Left ventricle myocardium superior (tissue), 1 donor: ENCODE measurements at regions not wholly inside any gene's neighbourhood (a gene's known extent, or its start where the extent isn't known, plus 50 kb on each side); places are given as distances from the start of the nearest gene placed in this dataset.

ENCODE experiments used
- ATAC-seq: fragments of 200-7000 bp; cut with Tn5 transposase; one replicate; pipeline ENCODE4 v1.9.1; 2020; ENCODE audit warnings: mild to moderate bottlenecking, moderate library complexity
- DNase-seq: peaks from one replicate; pipeline ENCODE4 v3.0.0-alpha.2; 2020
- intact Hi-C: fragments of 100-400 bp; cut with micrococcal nuclease; formaldehyde crosslinking; loops from one replicate; pipeline ENCODE4 v1.11.0; 2022
- donor health status: DM: no; HTN: yes; CAD: no; lungs with severe emphysema.

DNA sequence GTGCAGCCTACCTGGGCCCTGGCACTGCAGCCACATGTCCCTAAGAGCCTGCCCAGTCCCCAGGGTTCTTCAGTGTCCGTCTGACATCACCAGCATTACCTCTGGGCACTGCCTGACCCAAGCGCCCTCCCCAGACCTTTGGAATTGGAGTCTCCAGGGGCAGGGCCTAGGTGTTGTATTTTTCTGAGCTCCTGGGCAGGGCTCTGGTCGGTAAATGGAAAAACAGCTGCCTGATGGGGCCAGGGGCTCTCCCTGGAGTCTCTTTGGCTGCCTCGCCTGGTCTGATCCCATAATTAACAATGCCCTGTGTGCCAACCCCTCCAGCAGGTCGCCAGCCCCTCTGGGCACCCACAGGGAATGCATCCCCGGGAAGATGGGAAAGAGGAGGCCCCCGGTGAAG, 710.2 kb downstream of the BRD1 start:
- ATAC-seq, result no peak
- intact Hi-C loops, result no loop called here
- DNase-seq, result no peak

DNA sequence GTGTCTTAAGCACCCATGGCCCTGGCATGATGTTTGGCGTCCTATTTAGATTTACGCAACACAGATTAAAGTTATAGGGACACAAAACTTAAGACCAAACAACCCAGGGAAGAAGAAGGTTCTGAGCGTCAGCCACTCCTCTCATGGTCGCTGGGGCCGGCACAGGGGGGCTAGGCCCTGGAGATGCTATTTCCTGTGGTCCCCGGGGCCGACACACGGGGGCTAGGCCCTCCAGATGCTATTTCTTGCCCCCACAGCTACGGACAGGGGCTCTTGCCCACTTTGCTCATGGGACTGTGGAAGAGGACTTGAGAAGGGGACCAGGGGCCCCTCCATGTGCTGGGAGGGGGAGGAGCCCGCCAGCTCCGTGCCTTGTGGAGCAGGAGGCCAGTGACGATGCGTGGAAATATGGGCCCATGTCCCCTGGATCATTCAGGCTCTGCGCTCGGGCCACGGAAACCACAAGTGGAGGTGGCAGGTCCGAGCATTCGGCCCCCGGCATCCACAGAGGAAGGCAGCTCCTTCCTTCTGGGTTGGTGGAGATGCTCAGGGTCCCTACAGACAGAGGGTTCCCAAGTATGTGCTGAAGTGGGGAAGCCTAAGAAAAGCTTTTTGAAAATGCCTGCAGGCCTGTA, 711.1 kb downstream of the BRD1 start:
- intact Hi-C loops, result no loop called here
- ATAC-seq, result no peak
- DNase-seq, result no peak

DNA sequence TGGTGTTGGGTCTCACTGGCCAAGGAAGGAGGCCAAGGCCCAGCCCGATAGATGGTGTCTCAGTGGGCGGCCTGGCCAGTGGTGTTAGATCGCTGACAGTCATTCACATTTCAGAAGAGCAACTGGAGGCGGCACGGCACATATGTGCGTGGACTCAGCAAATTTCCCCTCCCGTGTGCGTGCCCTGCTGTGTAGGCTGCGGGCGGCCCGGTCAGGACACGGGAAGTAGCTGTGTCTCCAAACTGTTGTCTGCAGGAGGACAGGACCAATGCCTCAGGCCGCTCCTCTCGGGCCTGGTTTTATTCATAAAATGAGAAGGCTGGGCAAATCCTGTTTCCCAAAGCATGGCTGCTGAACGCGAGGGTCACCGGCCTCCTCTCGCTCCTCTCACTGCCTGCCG, 711.7 kb downstream of the BRD1 start:
- DNase-seq, result no peak
- intact Hi-C loops, result no loop called here
- ATAC-seq, result no peak

DNA sequence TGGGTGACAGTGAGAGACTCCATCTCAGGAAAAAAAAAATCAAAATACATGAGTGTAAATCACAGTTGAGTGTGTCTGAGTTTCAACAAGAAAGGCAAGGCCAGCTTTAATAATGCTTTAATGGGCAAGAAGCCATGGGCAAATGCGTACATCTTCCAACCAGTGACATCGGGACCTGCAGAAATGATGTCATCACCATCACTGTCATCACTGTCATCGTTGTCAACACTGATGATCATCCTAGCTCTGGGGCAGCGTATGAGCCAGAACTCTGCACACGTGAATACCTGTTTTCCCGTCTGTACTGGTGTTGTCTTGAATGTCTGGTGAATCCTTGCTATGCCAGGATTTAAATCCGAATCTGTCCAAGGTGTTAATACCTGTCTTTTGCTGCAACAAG, 712.5 kb downstream of the BRD1 start:
- DNase-seq (no peak), ATAC-seq (no peak)
- intact Hi-C loops, result no loop called here

DNA sequence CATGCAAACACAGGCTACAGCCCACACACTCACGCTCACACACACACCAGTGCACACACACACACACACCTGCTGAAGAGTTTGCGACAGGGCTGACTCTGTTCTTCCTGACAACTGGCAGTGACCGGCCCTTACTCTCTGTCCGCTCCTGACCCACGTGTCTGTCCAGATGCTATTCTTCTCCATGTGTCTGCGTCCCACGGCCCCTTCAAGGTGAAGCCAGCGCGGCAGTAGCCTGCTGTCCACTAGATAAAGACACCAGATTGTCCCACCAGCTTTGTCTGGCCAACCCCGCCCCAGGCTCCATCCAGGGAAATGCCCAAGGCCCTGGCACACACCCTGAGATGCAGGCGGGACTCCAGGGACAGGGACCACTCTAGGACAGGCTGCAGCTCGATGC, 713.9 kb downstream of the BRD1 start:
- ATAC-seq (no peak), DNase-seq (no peak)
- intact Hi-C loops, result no loop called here

DNA sequence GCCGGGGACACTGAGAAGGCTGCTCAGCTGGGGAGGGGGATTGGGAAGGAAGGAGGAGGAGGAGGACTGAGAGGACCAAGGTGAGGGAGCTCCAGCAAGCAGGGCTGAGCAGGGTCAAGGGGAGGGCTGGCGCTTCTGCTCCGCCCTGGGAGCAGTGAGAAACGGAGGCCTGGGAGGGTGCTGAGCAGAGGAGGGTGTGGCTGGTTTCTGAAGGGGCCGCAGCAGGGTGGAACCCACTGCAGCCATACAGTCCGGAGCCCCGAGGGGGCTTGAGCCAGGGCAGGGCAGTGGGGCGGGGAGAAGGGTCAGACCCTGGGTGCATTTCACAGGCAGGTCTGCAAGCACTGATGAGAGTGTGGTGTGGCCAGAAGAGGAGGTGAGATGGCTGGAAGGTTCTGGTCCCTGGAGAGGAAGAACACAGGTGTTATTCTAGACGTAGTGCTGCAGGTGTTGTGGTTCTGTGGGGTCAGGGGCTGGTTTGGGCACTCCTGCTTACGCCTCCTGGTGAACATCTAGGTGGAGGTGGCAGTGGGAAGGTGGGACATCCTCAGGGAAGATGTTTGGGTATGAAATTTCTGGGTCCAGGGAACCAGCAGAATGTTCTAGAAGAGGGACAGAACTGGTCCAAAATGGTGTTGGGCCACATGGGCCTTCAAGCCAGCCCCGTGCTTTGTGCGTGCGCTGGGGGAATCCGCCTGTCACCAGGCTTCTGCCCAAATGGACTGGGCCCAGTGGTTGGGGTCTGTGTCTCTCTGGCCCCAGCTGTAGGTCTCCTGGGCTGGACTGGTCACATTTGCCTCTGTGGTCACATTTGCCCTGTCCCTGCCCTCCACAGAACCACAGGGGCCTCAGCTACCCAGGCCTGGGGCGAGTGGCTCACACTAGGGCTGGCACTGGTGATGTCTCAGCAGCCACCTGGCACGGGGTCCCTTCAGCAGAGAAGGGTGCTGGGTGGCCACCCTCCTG, 714.7 kb downstream of the BRD1 start:
- ATAC-seq, result no peak
- intact Hi-C loops, result no loop called here
- DNase-seq, result no peak

DNA sequence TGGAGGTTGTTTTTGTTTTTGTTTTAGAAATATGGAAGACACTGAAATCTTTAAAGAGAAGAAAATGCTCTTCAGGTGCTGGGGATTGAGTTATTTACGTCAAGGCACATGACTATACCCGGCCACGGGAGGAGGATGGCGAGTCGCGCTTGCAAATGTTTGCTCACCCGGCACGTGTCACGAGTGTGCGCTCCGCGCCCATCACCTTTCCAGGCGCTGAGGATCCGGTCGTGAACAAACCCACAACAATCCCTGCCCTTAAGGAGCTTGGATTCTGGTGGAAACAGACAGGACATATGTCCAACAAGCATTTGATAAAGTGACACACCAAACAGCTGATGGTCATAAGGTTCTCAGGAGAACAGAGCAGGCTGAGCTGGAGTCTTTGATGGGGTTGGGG, 715.5 kb downstream of the BRD1 start:
- intact Hi-C loops, result no loop called here
- ATAC-seq (no peak), DNase-seq (no peak)

DNA sequence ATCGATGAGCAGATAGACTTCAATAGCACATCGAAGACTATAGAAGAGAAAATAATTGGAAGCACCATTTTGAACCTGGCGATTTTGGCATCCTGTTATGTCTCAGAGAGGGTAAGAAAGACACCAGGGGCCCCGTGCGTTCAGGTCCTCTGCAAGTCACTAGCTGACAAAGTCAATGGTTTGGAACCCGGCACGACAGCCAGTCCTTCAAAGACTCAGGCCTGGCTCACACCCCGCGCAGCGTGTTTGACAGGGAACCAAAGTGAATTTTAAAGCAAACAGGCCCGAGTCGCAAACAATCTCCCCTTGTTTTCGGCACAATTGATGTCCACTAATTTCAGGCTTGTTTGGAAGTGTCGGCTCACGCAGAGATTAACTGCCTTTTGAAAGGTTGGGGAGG, 716.6 kb downstream of the BRD1 start:
- ATAC-seq, result no peak
- no peak for DNase-seq
- intact Hi-C loops, result no loop called here

DNA sequence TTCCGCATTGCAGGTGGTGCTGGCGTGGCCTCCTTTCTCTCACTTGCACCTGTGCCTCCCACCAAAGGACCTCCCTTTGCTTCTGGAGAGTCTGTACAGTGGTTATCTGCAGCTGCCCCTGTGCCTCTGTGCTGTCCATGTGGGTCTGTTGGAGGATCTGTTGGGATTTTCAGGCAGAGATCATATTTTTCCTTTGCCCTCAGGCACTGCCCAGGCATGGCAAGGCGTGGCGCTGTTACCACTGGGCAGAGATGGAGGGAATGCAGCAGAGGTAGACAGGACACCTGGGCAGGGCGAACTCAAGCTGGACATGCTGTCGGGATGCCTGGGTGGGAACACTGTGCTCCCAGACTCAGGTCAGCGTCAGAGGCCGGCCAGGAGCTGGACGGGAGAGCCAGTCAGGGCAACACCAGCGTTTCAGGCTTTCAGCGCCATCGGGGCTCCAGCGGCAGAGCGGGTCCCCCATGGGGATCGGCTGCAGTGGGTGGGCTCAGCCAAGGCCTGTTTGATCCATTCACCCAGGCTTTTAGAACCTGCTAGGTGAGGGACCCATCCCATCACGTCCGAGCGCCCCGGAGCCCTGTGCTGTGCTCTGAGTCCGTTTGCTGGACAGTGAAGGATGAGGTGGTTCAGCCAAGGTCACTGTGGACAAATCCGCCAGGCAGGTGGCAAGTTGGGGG, 718.9 kb downstream of the BRD1 start:
- DNase-seq, result no peak
- ATAC-seq, result no peak
- intact Hi-C loops, result no loop called here

DNA sequence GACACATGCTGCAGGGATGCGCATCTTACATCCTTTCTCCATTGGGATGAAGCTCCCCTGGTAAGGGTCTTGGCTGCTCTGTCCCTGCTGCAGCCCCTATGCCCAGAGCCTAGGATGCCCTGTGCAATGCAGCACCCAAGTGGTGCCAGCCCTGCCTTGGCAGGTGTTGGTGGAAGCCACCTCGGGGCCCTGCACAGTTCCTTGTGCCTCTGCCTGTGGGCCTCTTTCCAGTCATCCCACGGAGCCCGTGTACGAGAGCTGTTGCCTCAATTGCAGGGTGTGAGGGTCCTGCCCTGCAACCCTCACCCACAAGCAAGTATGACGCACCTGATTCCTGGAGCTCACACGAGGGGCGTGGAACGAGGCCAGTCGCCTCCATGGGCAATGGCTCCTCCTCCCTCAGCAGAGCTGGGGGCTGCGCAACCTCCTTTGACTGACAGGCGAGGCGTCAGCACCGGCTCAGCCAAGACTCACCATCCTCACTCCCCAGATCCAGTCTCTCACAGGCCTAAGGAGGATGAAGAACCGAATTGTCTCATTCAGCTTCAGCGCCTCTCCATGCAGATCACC, 719.6 kb downstream of the BRD1 start:
- intact Hi-C loops, result no loop called here
- ATAC-seq (no peak), DNase-seq (no peak)

DNA sequence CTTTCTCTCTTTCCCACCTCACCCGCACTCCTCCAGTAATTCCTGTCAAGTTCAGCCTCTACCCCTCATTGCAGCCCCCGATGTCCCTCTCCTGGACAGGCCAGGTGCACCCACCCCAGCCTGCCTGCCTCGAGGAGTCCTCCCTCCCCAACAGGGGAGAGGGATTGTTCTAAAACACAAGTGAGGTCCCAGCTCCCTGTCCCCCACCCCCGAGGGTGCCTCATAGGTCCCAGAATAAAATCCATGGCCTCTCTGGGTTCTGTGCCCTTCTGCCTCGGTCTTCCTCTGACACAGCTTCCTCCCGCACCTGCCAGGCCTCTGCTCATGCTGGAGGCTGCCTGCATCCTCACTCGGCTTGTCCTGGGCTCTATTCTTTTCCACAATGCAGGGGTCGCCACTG, 720.1 kb downstream of the BRD1 start:
- intact Hi-C loops, result no loop called here
- DNase-seq (no peak), ATAC-seq (no peak)

DNA sequence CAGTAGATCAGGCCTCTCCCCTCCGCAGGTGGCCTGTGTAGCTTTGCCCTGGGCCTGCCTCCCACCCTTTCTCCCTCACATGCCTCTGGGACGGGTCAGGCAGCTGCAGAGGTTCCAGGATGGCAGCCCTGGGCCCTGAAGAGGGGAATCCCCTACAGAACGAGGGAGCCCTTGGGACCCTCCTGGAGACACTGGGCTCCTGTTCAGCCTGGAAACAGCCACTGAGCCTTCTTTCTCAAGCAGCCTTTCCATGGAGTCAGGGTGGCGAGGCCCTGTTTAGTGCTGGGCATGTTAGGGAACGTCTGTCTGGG, 720.9 kb downstream of the BRD1 start:
- ATAC-seq (no peak), DNase-seq (no peak)
- intact Hi-C loops, result no loop called here

DNA sequence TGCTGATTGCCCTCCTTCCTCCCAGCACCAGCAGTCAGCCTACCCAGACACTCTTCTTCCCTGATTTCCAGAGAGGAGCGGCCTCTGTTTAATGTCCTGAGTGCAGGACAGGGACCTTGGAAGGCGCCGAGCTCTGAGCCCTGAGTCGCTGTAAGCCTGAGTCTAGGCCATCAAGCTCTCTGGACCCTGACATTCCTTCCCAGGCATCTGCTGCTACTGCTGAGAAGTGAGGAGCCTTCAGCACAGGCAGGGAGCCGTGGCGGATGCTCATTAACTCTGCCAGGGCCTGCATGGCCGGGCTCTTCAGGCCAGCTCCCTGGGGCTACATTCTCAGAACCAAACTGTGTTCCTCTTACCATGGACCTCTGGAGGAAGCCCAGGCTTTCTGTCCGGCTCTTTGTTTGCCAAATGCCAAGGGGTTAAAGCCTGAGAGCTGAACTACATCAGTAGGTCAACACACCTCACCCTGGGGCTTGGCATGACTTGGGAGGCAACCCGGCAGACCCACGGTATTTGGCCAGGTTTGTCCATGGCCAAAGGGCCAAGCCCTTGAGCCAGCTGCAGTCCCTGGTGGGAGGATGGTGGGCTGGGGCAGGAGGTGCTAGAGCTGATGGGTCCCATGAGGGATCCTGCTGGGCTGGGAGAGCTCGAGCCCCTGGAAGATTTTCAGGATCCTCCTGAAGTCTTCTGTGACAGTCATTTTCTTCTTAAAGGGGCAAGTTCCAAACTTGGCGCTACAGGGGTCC, 721.4 kb downstream of the BRD1 start:
- ATAC-seq (no peak), DNase-seq (no peak)
- intact Hi-C loops, result no loop called here

DNA sequence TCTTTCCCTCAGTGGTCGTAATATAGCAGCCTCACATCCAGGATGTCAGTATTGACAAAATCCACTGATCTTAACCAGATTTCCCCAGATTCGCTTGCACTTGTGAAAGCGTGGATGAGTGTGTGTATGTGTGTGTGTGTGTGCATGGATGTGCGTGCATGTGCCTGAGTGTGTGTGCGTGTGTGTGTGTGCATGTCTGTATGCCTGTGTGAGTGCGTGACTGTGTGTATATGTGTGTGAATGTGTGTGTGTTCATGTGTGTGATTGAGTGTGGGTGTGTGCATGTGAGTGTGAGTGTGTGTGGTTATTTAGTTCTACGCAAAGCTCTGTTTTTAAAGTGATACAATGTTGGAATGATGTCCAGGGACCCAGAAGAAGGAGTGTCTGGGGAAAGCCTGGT, 723.2 kb downstream of the BRD1 start:
- DNase-seq, result no peak
- intact Hi-C loops, result no loop called here
- no peak for ATAC-seq

DNA sequence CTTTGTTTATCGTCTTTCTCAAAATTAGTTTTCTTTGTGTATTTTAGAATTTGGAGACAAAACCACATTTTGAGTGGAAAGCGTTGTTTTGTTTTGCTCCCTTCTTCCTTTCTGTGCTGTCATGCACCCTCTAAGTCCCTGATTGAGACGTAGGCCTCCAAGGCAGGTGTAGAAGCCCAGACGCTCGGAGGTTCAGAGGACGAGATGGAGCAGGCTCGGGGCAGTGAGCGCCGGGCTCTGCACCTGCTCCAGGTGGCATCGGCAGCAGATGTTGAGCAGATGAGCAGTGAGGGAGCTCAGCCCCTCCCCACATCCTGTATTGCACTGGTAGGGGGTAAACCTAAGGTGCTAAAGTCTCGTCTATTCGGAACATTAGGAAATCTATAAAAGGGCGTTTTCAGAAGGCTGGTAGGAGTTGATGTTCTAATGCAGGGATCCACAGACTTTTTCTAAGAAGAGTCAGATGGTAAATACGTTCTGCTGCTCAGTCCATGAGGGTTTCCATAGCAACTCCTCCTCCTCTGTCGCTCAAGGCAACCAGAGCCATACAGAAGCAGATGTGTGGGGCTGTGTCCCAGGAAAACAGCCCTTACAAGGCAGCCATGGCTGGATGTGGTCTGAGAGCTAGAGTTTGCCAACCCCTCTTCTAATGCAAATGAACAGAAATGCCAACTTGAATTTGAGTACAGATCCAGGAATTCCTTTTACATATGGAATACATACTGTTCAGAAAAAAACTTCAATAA, 724.2 kb downstream of the BRD1 start:
- ATAC-seq (no peak), DNase-seq (no peak)
- intact Hi-C loops, result no loop called here

DNA sequence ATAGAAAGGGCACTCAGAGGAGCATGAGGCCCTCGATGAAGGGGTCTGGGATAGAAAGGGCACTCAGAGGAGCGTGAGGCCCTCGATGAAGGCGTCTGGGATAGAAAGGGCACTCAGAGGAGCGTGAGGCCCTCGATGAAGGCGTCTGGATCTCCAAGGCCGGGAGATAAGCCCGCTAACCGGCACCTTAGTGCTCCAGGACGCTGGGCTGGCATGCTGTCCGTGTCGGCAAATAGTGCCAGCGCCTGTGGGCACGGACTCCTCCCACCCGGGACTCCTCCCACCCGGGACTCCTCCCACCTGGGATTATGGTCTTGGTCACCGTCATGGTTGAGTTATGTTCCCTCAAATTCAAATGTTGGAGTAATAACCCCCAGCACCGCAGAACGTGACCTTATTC, 725.3 kb downstream of the BRD1 start:
- ATAC-seq (no peak), DNase-seq (no peak)
- intact Hi-C loops, result no loop called here

DNA sequence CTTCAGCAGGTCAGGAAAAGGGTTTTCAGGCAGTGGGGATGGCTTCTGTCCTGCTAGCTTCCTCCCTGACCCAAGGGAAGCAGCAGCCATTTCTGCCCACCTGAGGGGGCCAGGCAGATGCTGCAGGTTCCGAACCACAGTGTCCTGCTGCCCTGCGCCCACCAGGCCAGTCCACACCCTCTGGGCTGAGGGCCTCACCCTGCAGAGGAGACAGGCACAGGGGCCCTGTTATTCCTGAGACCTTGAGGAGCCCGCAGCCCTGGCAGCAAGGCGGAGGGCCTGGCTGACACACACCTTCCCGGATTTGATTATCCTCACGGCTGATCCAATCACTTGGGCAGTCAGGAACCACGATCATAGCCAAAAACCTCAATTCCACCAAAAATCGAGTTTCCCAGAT, 725.8 kb downstream of the BRD1 start:
- DNase-seq, result no peak
- intact Hi-C loops, result no loop called here
- no peak for ATAC-seq

DNA sequence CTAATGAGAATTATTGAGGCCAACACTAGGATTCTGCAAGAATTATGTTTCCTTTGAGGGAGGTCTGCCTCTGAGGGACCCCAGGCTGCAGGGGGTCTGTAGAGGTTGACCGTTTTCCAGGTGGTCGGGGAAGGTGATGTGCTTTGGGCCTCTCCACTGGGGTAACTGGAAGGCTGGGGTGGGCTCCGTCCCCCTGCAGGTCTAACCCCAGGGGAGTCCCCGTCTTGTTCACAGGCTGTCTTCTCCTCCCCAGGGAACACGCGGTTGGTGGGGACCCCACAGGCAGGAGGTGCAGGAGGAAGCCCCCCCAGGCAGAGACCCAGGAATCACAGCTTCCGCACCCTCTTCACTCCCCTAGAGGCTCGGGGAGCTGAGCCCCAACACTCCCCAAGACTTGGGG, 726.4 kb downstream of the BRD1 start:
- no peak for ATAC-seq
- intact Hi-C loops, result no loop called here
- no peak for DNase-seq

DNA sequence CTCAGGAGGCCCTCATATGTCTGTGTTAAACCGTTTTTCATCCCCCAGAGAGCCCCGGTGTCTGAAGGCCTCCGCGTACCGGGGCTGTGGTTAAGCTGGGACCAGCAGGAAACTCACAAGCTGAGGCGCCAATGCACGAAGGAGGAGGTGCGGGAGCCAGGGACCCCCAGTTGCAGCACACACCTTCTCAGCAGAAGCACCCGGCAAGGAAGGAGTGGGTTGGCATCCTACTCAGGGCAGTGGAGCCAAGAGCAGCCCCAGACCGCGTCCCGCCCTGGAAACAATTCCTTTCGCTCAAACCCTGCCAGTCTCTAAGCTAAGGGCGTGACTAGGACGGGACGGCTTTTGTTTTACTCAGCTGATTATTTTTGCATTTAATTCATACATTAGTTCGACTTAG, 726.9 kb downstream of the BRD1 start:
- DNase-seq, result no peak
- intact Hi-C loops, result no loop called here
- no peak for ATAC-seq
